GM23338 (cell line): ENCODE measurements at regions not wholly inside any gene's neighbourhood (a gene's known extent, or its start where the extent isn't known, plus 50 kb on each side); places are given as distances from the start of the nearest gene placed in this dataset.

ENCODE experiments used
- ATAC-seq: fragments of 200-7000 bp; cut with Tn5 transposase; 3 replicates; pipeline ENCODE4 v1.9.1; 2020
- DNase-seq: peaks from one replicate; pipeline ENCODE4 v3.0.0-alpha.2; 2015; ENCODE audit warnings: low spot score
- H2AFZ ChIP-seq: fragments of 200-600 bp; sonication (generic); 2 replicates; pipeline ENCODE4 v1.8.0; 2016; ENCODE audit warnings: antibody characterized with exemption, mild to moderate bottlenecking, moderate library complexity
- H3F3A ChIP-seq: fragments of 200-600 bp; sonication (generic); replicated peaks from 2 replicates; pipeline ENCODE4 v1.8.0; 2017; ENCODE audit warnings: antibody characterized with exemption, mixed run types, low read depth
- H3K27ac ChIP-seq: fragments of 200-600 bp; sonication (generic); 2 replicates; pipeline ENCODE4 v1.6.1; 2016; ENCODE audit warnings: low read depth
- H3K27me3 ChIP-seq: fragments of 200-600 bp; sonication (generic); 2 replicates; pipeline ENCODE4 v1.8.0; 2016; ENCODE audit warnings: mild to moderate bottlenecking, mixed run types, moderate library complexity; ENCODE audit not compliant: insufficient read depth
- H3K36me3 ChIP-seq: fragments of 200-600 bp; sonication (generic); 2 replicates; pipeline ENCODE4 v1.8.0; 2016; ENCODE audit warnings: mild to moderate bottlenecking; ENCODE audit not compliant: insufficient read depth
- H3K4me1 ChIP-seq: fragments of 200-600 bp; sonication (generic); 2 replicates; pipeline ENCODE4 v1.8.0; 2016; ENCODE audit warnings: mild to moderate bottlenecking, moderate library complexity; ENCODE audit not compliant: insufficient read depth
- H3K4me2 ChIP-seq: fragments of 200-600 bp; sonication (generic); 2 replicates; pipeline ENCODE4 v1.7.1; 2017; ENCODE audit warnings: mixed run types
- H3K4me3 ChIP-seq: fragments of 200-600 bp; sonication (generic); 2 replicates; pipeline ENCODE4 v1.6.1; 2016; ENCODE audit warnings: mixed run types
- H3K79me2 ChIP-seq: fragments of 200-600 bp; sonication (generic); replicated peaks from 2 replicates; pipeline ENCODE4 v1.8.0; 2017; ENCODE audit warnings: mild to moderate bottlenecking; ENCODE audit not compliant: insufficient read depth
- H3K9me2 ChIP-seq: fragments of 200-600 bp; sonication (generic); 2 replicates; pipeline ENCODE4 v1.8.0; 2017; ENCODE audit not compliant: insufficient read depth
- H4K20me1 ChIP-seq: fragments of 200-600 bp; sonication (generic); replicated peaks from 2 replicates; pipeline ENCODE4 v1.8.0; 2017; ENCODE audit warnings: mild to moderate bottlenecking; ENCODE audit not compliant: insufficient read depth
- H3K27ac Mint-ChIP-seq: 2 replicates; pipeline ENCODE4 v1.8.0; 2020; ENCODE audit warnings: inconsistent platforms, mild to moderate bottlenecking, moderate library complexity, mixed read lengths
- H3K27me3 Mint-ChIP-seq: 3 replicates; pipeline ENCODE4 v1.8.0; 2022; ENCODE audit warnings: low read depth, mild to moderate bottlenecking, moderate library complexity, mixed read lengths, inconsistent platforms; ENCODE audit not compliant: insufficient read depth, poor library complexity
- H3K36me3 Mint-ChIP-seq: 3 replicates; pipeline ENCODE4 v1.8.0; 2021; ENCODE audit warnings: low read depth, mild to moderate bottlenecking, inconsistent platforms, moderate library complexity, mixed read lengths
- H3K4me1 Mint-ChIP-seq: 3 replicates; pipeline ENCODE4 v1.8.0; 2020; ENCODE audit warnings: mild to moderate bottlenecking, inconsistent platforms, mixed read lengths
- H3K4me3 Mint-ChIP-seq: 3 replicates; pipeline ENCODE4 v1.8.0; 2021; ENCODE audit warnings: moderate library complexity, mild to moderate bottlenecking, inconsistent platforms, mixed read lengths
- H3K9me3 Mint-ChIP-seq: 3 replicates; pipeline ENCODE4 v1.8.0; 2020; ENCODE audit warnings: moderate library complexity, mild to moderate bottlenecking, inconsistent platforms, mixed read lengths
- CREB1 ChIP-seq: fragments of 250-450 bp; sonication (Bioruptor Pico); IDR thresholded peaks from 2 replicates; pipeline ENCODE4 v1.5.0; 2020; ENCODE audit warnings: low read depth, mild to moderate bottlenecking, moderate library complexity
- ETS1 ChIP-seq: IDR thresholded peaks from 2 replicates; pipeline ENCODE4 v1.6.1; 2016; ENCODE audit warnings: antibody characterized with exemption
- EZH2 ChIP-seq: fragments of 200-600 bp; sonication (generic); IDR thresholded peaks from one replicate; pipeline ENCODE4 v1.8.0; 2017; ENCODE audit warnings: antibody characterized with exemption, mild to moderate bottlenecking, low read depth; ENCODE audit not compliant: unreplicated experiment
- EZH2phosphoT487 ChIP-seq: fragments of 200-600 bp; sonication (generic); IDR thresholded peaks from one replicate; pipeline ENCODE4 v1.8.1; 2018; ENCODE audit warnings: antibody characterized with exemption; ENCODE audit not compliant: unreplicated experiment
- JUNB ChIP-seq: IDR thresholded peaks from one replicate; pipeline ENCODE4 v1.6.1; 2016; ENCODE audit warnings: antibody characterized with exemption; ENCODE audit not compliant: unreplicated experiment
- NANOG ChIP-seq: IDR thresholded peaks from 2 replicates; pipeline ENCODE4 v1.6.1; 2016; ENCODE audit warnings: antibody characterized with exemption, borderline replicate concordance
- POLR2AphosphoS5 ChIP-seq: IDR thresholded peaks from 2 replicates; pipeline ENCODE4 v1.6.1; 2016; ENCODE audit warnings: antibody characterized with exemption, low read depth
- REST ChIP-seq: IDR thresholded peaks from one replicate; pipeline ENCODE4 v1.6.1; 2018; ENCODE audit warnings: antibody characterized with exemption; ENCODE audit not compliant: unreplicated experiment
- ZNF114 ChIP-seq: fragments of 250-450 bp; sonication (Bioruptor Pico); IDR thresholded peaks from 2 replicates; pipeline ENCODE4 v1.5.0; 2020; ENCODE audit warnings: mild to moderate bottlenecking, moderate library complexity
- ZNF331 ChIP-seq: fragments of 250-450 bp; sonication (Bioruptor Pico); IDR thresholded peaks from 2 replicates; pipeline ENCODE4 v1.5.0; 2020; ENCODE audit warnings: low read depth, mild to moderate bottlenecking, moderate library complexity
- ZNF462 ChIP-seq: fragments of 250-450 bp; sonication (Bioruptor Pico); IDR thresholded peaks from 2 replicates; pipeline ENCODE4 v1.5.0; 2020; ENCODE audit warnings: mild to moderate bottlenecking, moderate library complexity

- H2AFZ ChIP-seq = no peak overlapping the region
- H3K4me1 Mint-ChIP-seq = peaks cover 4% of the 10 kb centered on the region; the same call in 2 of the 3 replicates
- H4K20me1 ChIP-seq = no peaks in the 10 kb centered on the region
- no peaks in the 10 kb centered on the region for H3K36me3 ChIP-seq
- H3K36me3 Mint-ChIP-seq = no peaks in the 10 kb centered on the region
- no peak overlapping the region for H3K27ac Mint-ChIP-seq
- DNase-seq (no peak), ATAC-seq (no peak)
- H3K4me3 Mint-ChIP-seq = no peak overlapping the region
- no peaks in the 10 kb centered on the region for H3F3A ChIP-seq
- no peaks in the 10 kb centered on the region for H3K79me2 ChIP-seq
- no peaks in the 10 kb centered on the region for H3K9me2 ChIP-seq
- H3K27me3 ChIP-seq = no peaks in the 10 kb centered on the region
- TF ChIP-seq JUNB (no peak), REST (no peak)
- no peaks in the 10 kb centered on the region for H3K4me1 ChIP-seq
- H3K4me3 ChIP-seq = no peak overlapping the region
- H3K4me2 ChIP-seq = no peak overlapping the region
- H3K9me3 Mint-ChIP-seq = peaks cover 5% of the 10 kb centered on the region; the same call in 2 of the 3 replicates
- H3K27me3 Mint-ChIP-seq = peaks cover 2% of the 10 kb centered on the region
- H3K27ac ChIP-seq = no peak overlapping the region
These were observed 514.8 kb downstream of the MN1 start for GRCh38 chr22:27286711-27287110.

- Histone ChIP-seq H3K36me3 (no peaks in the 10 kb centered on the region), H3K27me3 (no peaks in the 10 kb centered on the region), H3K4me3 (no peak overlapping the region), H3K4me2 (no peak overlapping the region), H3K9me2 (no peaks in the 10 kb centered on the region), H3K79me2 (no peaks in the 10 kb centered on the region), H3F3A (no peaks in the 10 kb centered on the region), H3K27ac (no peak overlapping the region), H3K4me1 (peaks cover 19% of the 10 kb centered on the region), H2AFZ (no peak overlapping the region), H4K20me1 (no peaks in the 10 kb centered on the region)
- Mint-ChIP-seq H3K4me3 (no peak overlapping the region), H3K27ac (no peak overlapping the region), H3K9me3 (no peaks in the 10 kb centered on the region), H3K4me1 (peaks cover 30% of the 10 kb centered on the region), H3K27me3 (peaks cover 8% of the 10 kb centered on the region), H3K36me3 (no peaks in the 10 kb centered on the region)
- ATAC-seq (peak; percentile 81), DNase-seq (no peak)
- TF ChIP-seq POLR2AphosphoS5 (no peak), EZH2phosphoT487 (no peak), JUNB (no peak), CREB1 (CRISPR knock-in tag) (no peak), ZNF114 (no peak), ZNF331 (CRISPR knock-in tag) (no peak), ZNF462 (no peak), EZH2 (no peak), NANOG (no peak), ETS1 (no peak)
These were observed 508.8 kb downstream of the MN1 start for GRCh38 chr22:27292542-27293299.
